Mesendoderm (in vitro differentiated cells): ENCODE measurements at regions not wholly inside any gene's neighbourhood (a gene's known extent, or its start where the extent isn't known, plus 50 kb on each side); places are given as distances from the start of the nearest gene placed in this dataset.

Experiments
- DNase-seq: peaks from one replicate; pipeline ENCODE4 v3.0.0; 2013
- H2AK5ac ChIP-seq: 2 replicates; pipeline ENCODE4 v1.6.1; 2013; ENCODE audit warnings: low read length, inconsistent platforms
- H2BK120ac ChIP-seq: 2 replicates; pipeline ENCODE4 v1.6.1; 2013; ENCODE audit warnings: low read depth, mild to moderate bottlenecking, low read length, moderate library complexity, mixed read lengths
- H2BK15ac ChIP-seq: replicated peaks from 2 replicates; pipeline ENCODE4 v1.6.1; 2013; ENCODE audit warnings: low read depth, mild to moderate bottlenecking, moderate library complexity
- H2BK5ac ChIP-seq: 2 replicates; pipeline ENCODE4 v1.6.1; 2013; ENCODE audit warnings: low read length, inconsistent platforms
- H3K18ac ChIP-seq: 2 replicates; pipeline ENCODE4 v1.6.1; 2013; ENCODE audit warnings: mild to moderate bottlenecking, low read length, mixed read lengths
- H3K23ac ChIP-seq: one replicate; pipeline ENCODE4 v1.6.1; 2013; ENCODE audit warnings: low read length
- H3K27ac ChIP-seq: 2 replicates; pipeline ENCODE4 v1.5.1; 2013; ENCODE audit warnings: low read depth, mild to moderate bottlenecking, inconsistent platforms, low read length, moderate library complexity
- H3K27me3 ChIP-seq: 2 replicates; pipeline ENCODE4 v1.6.1; 2013; ENCODE audit warnings: low read length, control low read depth, mild to moderate bottlenecking, inconsistent platforms; ENCODE audit not compliant: insufficient read depth, poor library complexity
- H3K36me3 ChIP-seq: 2 replicates; pipeline ENCODE4 v1.6.1; 2013; ENCODE audit warnings: low read length, inconsistent platforms; ENCODE audit not compliant: control insufficient read depth, insufficient read depth
- H3K4ac ChIP-seq: one replicate; pipeline ENCODE4 v1.6.1; 2013; ENCODE audit warnings: low read depth, mild to moderate bottlenecking, low read length, moderate library complexity
- H3K4me1 ChIP-seq: 2 replicates; pipeline ENCODE4 v1.6.1; 2013; ENCODE audit warnings: low read depth, low read length, inconsistent platforms; ENCODE audit not compliant: control insufficient read depth
- H3K4me2 ChIP-seq: 2 replicates; pipeline ENCODE4 v1.6.1; 2013; ENCODE audit warnings: low read length
- H3K4me3 ChIP-seq: 2 replicates; pipeline ENCODE4 v1.5.1; 2013; ENCODE audit warnings: mild to moderate bottlenecking, low read length
- H3K56ac ChIP-seq: one replicate; pipeline ENCODE4 v1.6.1; 2013; ENCODE audit warnings: low read length
- H3K79me1 ChIP-seq: 2 replicates; pipeline ENCODE4 v1.6.1; 2013; ENCODE audit warnings: low read length, inconsistent platforms
- H3K79me2 ChIP-seq: 2 replicates; pipeline ENCODE4 v1.6.1; 2013; ENCODE audit warnings: mild to moderate bottlenecking, low read length; ENCODE audit not compliant: control insufficient read depth, insufficient read depth
- H3K9ac ChIP-seq: 2 replicates; pipeline ENCODE4 v1.6.1; 2013; ENCODE audit warnings: low read length, inconsistent platforms
- H4K5ac ChIP-seq: one replicate; pipeline ENCODE4 v1.6.1; 2013; ENCODE audit warnings: low read length
- H4K8ac ChIP-seq: one replicate; pipeline ENCODE4 v1.6.1; 2013; ENCODE audit warnings: low read depth, mild to moderate bottlenecking, control low read depth, low read length, moderate library complexity
- WGBS: extraction: QIAGEN DNeasy Blood & Tissue Kit; methylation state at CpG from one replicate; pipeline ENCODE4 v1.1.7; 2013; ENCODE audit warnings: low lambda C conversion rate, missing lambda C conversion rate; ENCODE audit not compliant: insufficient coverage; ENCODE audit errors: extremely low coverage; 5-methylcytosine and 5-hydroxymethylcytosine counted together

DNA sequence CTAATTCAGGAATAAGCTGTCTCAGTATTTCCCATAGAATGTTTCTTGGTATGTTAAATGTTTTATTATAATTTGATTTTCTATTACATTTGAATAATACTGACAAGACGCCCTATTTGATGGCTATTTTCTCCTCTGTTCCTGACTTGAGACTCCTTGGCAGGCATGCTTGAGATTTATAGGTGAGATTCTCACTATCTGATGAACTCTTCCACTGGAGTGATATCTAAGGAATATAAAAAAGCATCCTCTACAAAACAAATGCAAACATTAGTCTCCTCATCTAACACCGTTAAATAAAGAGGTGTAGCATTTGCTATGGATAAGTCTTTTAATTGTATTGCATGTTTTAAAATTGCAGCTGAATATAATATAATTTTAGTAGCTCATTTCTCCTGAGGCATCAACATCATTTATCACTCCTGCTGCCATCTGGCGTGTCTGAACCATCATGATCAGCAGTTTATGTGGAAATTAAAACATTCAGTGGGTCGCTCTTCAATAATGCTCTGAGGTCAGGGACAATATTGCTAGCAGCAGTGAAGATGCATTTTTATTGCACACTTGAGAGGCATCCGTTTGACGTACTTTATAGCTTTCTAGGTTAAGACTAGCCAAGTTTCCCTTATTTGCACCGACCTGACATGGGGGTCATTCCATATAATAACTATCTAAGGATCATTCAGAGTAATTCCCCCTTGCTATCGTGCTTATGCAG is 210.4 kb upstream of the GALNTL6 start:
- no peaks in the 10 kb centered on the region for H3K79me1 ChIP-seq
- no peaks in the 10 kb centered on the region for H3K27me3 ChIP-seq
- H2AK5ac ChIP-seq, result no peak overlapping the region
- no peak overlapping the region for H3K27ac ChIP-seq
- H4K8ac ChIP-seq, result no peak overlapping the region
- no CpG with 5 or more reads among the region's 8 CpGs for WGBS
- no peak overlapping the region for H3K4me3 ChIP-seq
- no peak overlapping the region for H2BK5ac ChIP-seq
- no peak overlapping the region for H2BK15ac ChIP-seq
- H3K23ac ChIP-seq, result no peak overlapping the region
- no peak overlapping the region for H3K56ac ChIP-seq
- no peak overlapping the region for H3K4ac ChIP-seq
- H3K4me1 ChIP-seq, result no peaks in the 10 kb centered on the region
- H3K9ac ChIP-seq, result no peak overlapping the region
- no peak overlapping the region for H2BK120ac ChIP-seq
- H3K4me2 ChIP-seq, result no peak overlapping the region
- no peak for DNase-seq
- no peak overlapping the region for H4K5ac ChIP-seq
- no peaks in the 10 kb centered on the region for H3K79me2 ChIP-seq
- no peak overlapping the region for H3K18ac ChIP-seq
- H3K36me3 ChIP-seq, result no peaks in the 10 kb centered on the region

DNA sequence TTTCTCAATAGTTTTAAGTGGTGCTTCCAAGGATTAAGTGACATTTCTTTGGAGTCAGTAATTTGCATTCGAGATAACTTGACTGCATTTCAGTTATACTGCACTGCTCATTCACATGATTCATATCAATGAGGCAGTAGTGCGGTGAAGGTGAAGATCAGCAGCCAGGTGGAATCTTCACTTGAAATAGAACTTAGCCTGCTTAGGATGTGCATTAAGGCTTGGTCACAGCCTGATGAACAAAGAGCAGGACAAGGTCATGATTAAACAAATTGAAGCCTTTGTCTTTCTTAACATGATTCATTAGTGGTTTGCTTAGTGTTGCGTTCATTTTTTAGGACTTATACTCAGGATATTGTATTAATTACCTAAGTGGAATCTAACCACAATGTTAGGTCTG is 212.1 kb upstream of the GALNTL6 start:
- no peak overlapping the region for H3K4me2 ChIP-seq
- no peak overlapping the region for H3K9ac ChIP-seq
- no peaks in the 10 kb centered on the region for H3K36me3 ChIP-seq
- H3K27me3 ChIP-seq, result no peaks in the 10 kb centered on the region
- DNase-seq, result no peak
- no peak overlapping the region for H3K18ac ChIP-seq
- H2AK5ac ChIP-seq, result no peak overlapping the region
- WGBS, result no CpG with 5 or more reads among the region's 3 CpGs
- no peak overlapping the region for H4K8ac ChIP-seq
- no peaks in the 10 kb centered on the region for H3K79me2 ChIP-seq
- no peak overlapping the region for H4K5ac ChIP-seq
- no peak overlapping the region for H2BK5ac ChIP-seq
- no peak overlapping the region for H3K27ac ChIP-seq
- no peaks in the 10 kb centered on the region for H3K79me1 ChIP-seq
- H3K4me3 ChIP-seq, result no peak overlapping the region
- H3K4me1 ChIP-seq, result no peaks in the 10 kb centered on the region
- no peak overlapping the region for H3K56ac ChIP-seq
- H3K4ac ChIP-seq, result no peak overlapping the region
- no peak overlapping the region for H2BK15ac ChIP-seq
- H2BK120ac ChIP-seq, result no peak overlapping the region
- H3K23ac ChIP-seq, result no peak overlapping the region

DNA sequence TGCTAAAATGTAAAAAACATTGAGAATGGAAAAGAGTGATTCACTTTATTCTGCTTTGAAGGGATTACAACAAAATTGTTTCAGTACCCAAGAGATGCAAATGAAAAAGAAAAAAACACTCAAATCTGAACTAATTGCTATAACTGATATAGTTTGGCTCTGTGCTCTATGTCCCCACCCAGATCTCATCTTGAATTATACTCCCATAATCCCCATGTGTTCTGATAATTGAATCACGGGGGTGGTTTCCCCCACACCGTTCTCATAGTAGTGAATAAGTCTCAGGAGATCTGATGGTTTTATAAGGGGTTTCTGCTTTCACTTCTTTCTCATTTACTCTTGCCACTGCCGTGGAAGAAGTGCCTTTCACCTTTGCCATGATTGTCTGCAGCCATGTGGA is 213.6 kb upstream of the GALNTL6 start:
- DNase-seq, result no peak
- Histone ChIP-seq H3K27me3 (no peaks in the 10 kb centered on the region), H3K36me3 (no peaks in the 10 kb centered on the region), H2BK5ac (no peak overlapping the region), H3K27ac (no peak overlapping the region), H3K18ac (no peak overlapping the region), H2BK15ac (no peak overlapping the region), H4K5ac (no peak overlapping the region), H2AK5ac (no peak overlapping the region), H3K9ac (no peak overlapping the region), H3K79me1 (no peaks in the 10 kb centered on the region), H3K4ac (no peak overlapping the region), H4K8ac (no peak overlapping the region), H3K23ac (no peak overlapping the region), H3K4me3 (no peak overlapping the region), H3K79me2 (no peaks in the 10 kb centered on the region), H3K56ac (no peak overlapping the region), H3K4me1 (no peaks in the 10 kb centered on the region), H2BK120ac (no peak overlapping the region), H3K4me2 (no peak overlapping the region)
- no CpG with 5 or more reads among the region's 3 CpGs for WGBS

DNA sequence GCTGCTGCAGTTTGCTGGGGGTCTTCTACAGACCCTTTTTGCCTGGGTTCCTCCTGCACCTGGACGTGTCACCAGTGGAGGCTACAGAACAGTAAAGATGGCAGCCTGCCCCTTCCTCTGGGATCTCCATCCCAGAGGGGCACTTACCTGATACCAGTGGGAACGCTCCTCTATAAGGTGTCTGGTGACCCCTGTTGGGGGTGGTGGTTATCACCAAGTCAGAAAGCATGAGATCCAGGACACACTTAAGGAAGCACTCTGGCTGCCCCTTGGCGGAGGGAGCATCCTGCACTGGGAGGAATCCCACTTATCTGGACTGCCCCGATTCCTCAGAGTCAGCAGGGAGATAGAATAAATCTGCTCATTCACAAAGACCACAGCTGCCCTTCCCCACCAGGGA is 218.9 kb upstream of the GALNTL6 start:
- no peak overlapping the region for H3K4me3 ChIP-seq
- H3K27me3 ChIP-seq, result no peaks in the 10 kb centered on the region
- H3K79me1 ChIP-seq, result no peaks in the 10 kb centered on the region
- WGBS, result no CpG with 5 or more reads among the region's 4 CpGs
- H3K4ac ChIP-seq, result no peak overlapping the region
- no peaks in the 10 kb centered on the region for H3K36me3 ChIP-seq
- H3K9ac ChIP-seq, result no peak overlapping the region
- no peak overlapping the region for H2BK120ac ChIP-seq
- no peaks in the 10 kb centered on the region for H3K79me2 ChIP-seq
- no peaks in the 10 kb centered on the region for H3K4me1 ChIP-seq
- H3K23ac ChIP-seq, result no peak overlapping the region
- no peak overlapping the region for H3K18ac ChIP-seq
- no peak overlapping the region for H3K56ac ChIP-seq
- no peak overlapping the region for H4K5ac ChIP-seq
- H3K27ac ChIP-seq, result no peak overlapping the region
- no peak overlapping the region for H4K8ac ChIP-seq
- no peak overlapping the region for H2BK5ac ChIP-seq
- DNase-seq, result peak; percentile 62
- no peak overlapping the region for H3K4me2 ChIP-seq
- H2AK5ac ChIP-seq, result no peak overlapping the region
- no peak overlapping the region for H2BK15ac ChIP-seq

- H3K4me1 ChIP-seq, result no peaks in the 10 kb centered on the region
- WGBS, result no CpG with 5 or more reads among the region's 2 CpGs
Measured at GRCh38 chr4:171590716-171591115, 222.5 kb upstream of the GALNTL6 start.

GRCh38 chr4:171588764-171589163 is 224.4 kb upstream of the GALNTL6 start:
- H3K4me2 ChIP-seq, result no peak overlapping the region
- no peak overlapping the region for H3K23ac ChIP-seq
- no peak overlapping the region for H4K8ac ChIP-seq
- H3K27ac ChIP-seq, result no peak overlapping the region
- WGBS, result no CpG with 5 or more reads among the region's 5 CpGs
- no peak overlapping the region for H2BK5ac ChIP-seq
- H3K18ac ChIP-seq, result no peak overlapping the region
- H3K4me1 ChIP-seq, result no peaks in the 10 kb centered on the region
- no peaks in the 10 kb centered on the region for H3K79me1 ChIP-seq
- H3K4ac ChIP-seq, result no peak overlapping the region
- no peaks in the 10 kb centered on the region for H3K27me3 ChIP-seq
- no peak overlapping the region for H2BK15ac ChIP-seq
- no peak overlapping the region for H2BK120ac ChIP-seq
- no peak overlapping the region for H2AK5ac ChIP-seq
- H3K56ac ChIP-seq, result no peak overlapping the region
- H3K9ac ChIP-seq, result no peak overlapping the region
- H3K4me3 ChIP-seq, result no peak overlapping the region
- H3K79me2 ChIP-seq, result no peaks in the 10 kb centered on the region
- no peak for DNase-seq
- no peaks in the 10 kb centered on the region for H3K36me3 ChIP-seq
- no peak overlapping the region for H4K5ac ChIP-seq

More at GRCh38 chr4:171590716-171591115, 222.5 kb upstream of the GALNTL6 start:
- no peak overlapping the region for H3K9ac ChIP-seq
- H3K18ac ChIP-seq, result no peak overlapping the region
- no peak overlapping the region for H2BK15ac ChIP-seq
- H3K23ac ChIP-seq, result no peak overlapping the region
- no peak for DNase-seq
- H4K5ac ChIP-seq, result no peak overlapping the region
- H2AK5ac ChIP-seq, result no peak overlapping the region
- no peak overlapping the region for H3K4ac ChIP-seq
- H3K27ac ChIP-seq, result no peak overlapping the region
- H3K27me3 ChIP-seq, result no peaks in the 10 kb centered on the region
- H2BK5ac ChIP-seq, result no peak overlapping the region
- H2BK120ac ChIP-seq, result no peak overlapping the region
- no peaks in the 10 kb centered on the region for H3K79me1 ChIP-seq
- H3K79me2 ChIP-seq, result no peaks in the 10 kb centered on the region
- no peak overlapping the region for H3K4me3 ChIP-seq
- H3K56ac ChIP-seq, result no peak overlapping the region
- no peaks in the 10 kb centered on the region for H3K36me3 ChIP-seq
- H4K8ac ChIP-seq, result no peak overlapping the region
- no peak overlapping the region for H3K4me2 ChIP-seq
